Amniotic epithelial cell (primary cell): ENCODE measurements at regions not wholly inside any gene's neighbourhood (a gene's known extent, or its start where the extent isn't known, plus 50 kb on each side); places are given as distances from the start of the nearest gene placed in this dataset.
A peak's percentile ranks its signal among the peaks of the same experiment; 100 is the strongest.
"Not testable (repeated sequence)": the region's sequence is repeated elsewhere in the genome, so short reads cannot be mapped to it uniquely, and the experiment has no call there.

Source experiments
- DNase-seq: peaks from one replicate; pipeline ENCODE4 v3.0.0-alpha.2; 2010; ENCODE audit warnings: low read depth

- no peak for DNase-seq
These were observed 57.3 kb upstream of the NOVA1 start for GRCh38 chr14:26655128-26655527.

GRCh38 chr14:26663506-26663905 lies 65.7 kb upstream of the NOVA1 start:
- DNase-seq: no peak

GRCh38 chr14:26678732-26679420 lies 81.0 kb upstream of the NOVA1 start:
- not testable (repeated sequence) for DNase-seq

- DNase-seq: no peak
These were observed 87.6 kb upstream of the NOVA1 start for GRCh38 chr14:26685401-26685800.

GRCh38 chr14:26687301-26687837 lies 89.5 kb upstream of the NOVA1 start:
- DNase-seq: no peak

- no peak for DNase-seq
These were observed 96.7 kb upstream of the NOVA1 start for GRCh38 chr14:26694521-26694920.

GRCh38 chr14:26702721-26703230 lies 104.9 kb upstream of the NOVA1 start:
- DNase-seq: no peak

GRCh38 chr14:26703686-26704366 lies 106.0 kb upstream of the NOVA1 start:
- no peak for DNase-seq

- no peak for DNase-seq
These were observed 109.4 kb upstream of the NOVA1 start for GRCh38 chr14:26707234-26707633.

- DNase-seq: no peak
These were observed 111.2 kb upstream of the NOVA1 start for GRCh38 chr14:26709019-26709418.

- DNase-seq: peak; percentile 27
These were observed 121.7 kb upstream of the NOVA1 start for GRCh38 chr14:26719514-26719913.

GRCh38 chr14:26722258-26722657 lies 124.4 kb upstream of the NOVA1 start:
- DNase-seq: no peak

- DNase-seq: no peak
These were observed 132.0 kb upstream of the NOVA1 start for GRCh38 chr14:26729851-26730250.

- DNase-seq: no peak
These were observed 133.2 kb upstream of the NOVA1 start for GRCh38 chr14:26730929-26731618.

GRCh38 chr14:26735811-26736210 lies 138.0 kb upstream of the NOVA1 start:
- no peak for DNase-seq

GRCh38 chr14:26738571-26738970 lies 140.7 kb upstream of the NOVA1 start:
- no peak for DNase-seq

- no peak for DNase-seq
These were observed 143.9 kb upstream of the NOVA1 start for GRCh38 chr14:26741711-26742212.

- no peak for DNase-seq
These were observed 145.5 kb upstream of the NOVA1 start for GRCh38 chr14:26743284-26743683.

- DNase-seq: no peak
These were observed 147.1 kb upstream of the NOVA1 start for GRCh38 chr14:26744903-26745302.

GRCh38 chr14:26761532-26761931 lies 163.7 kb upstream of the NOVA1 start:
- no peak for DNase-seq

- DNase-seq: no peak
These were observed 167.5 kb upstream of the NOVA1 start for GRCh38 chr14:26765301-26765700.

- peak; percentile 56 for DNase-seq
These were observed 168.1 kb upstream of the NOVA1 start for GRCh38 chr14:26765768-26766520.
